ENCODE measurements at regions not wholly inside any gene's neighbourhood (a gene's known extent, or its start where the extent isn't known, plus 50 kb on each side); places are given as distances from the start of the nearest gene placed in this dataset.
"Not testable (repeated sequence)": the region's sequence is repeated elsewhere in the genome, so short reads cannot be mapped to it uniquely, and the experiment has no call there.

DNA sequence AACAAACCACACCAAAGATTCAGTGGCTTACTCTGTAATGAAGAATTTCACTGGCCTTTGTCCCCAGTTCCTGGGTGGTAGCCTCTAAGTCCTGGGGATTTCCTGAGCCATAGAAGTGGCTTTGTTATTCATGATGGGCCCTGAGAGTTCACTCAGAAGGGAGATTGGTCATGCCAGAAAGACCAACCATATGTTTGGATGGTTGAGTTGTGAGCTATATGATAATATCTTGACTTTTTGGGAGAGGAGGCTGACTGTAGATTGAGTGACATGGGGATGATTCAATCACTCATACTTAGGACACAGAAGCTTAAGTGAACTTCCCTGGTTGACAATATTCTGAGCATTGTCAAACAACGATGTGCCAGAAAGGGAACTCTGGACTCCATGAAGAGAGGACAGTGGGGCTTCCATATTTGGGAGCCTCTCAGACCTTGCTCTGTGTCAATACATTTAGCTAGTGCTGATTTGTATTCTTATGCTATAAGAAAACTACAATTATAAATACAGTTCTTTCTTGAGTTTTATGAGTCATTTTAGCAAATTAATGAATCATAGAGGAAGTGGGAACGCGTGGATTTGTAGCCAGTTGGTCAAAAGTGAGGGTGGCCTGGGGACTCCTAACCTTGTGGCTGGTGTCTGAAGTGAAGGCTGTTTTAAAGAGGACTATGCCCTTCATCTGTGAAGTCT lies 392.0 kb downstream of the GBA3 start:
- H3K9ac ChIP-seq (ENCODE audit: low read depth, low read length) = no peak overlapping the region
- no peak for DNase-seq
- no peak for TF ChIP-seq CTCF (IDR thresholded peaks at IDR 0.05; ENCODE audit: borderline replicate concordance, extremely low read depth, low read length, poor library complexity, severe bottlenecking)
- TF ChIP-seq EZH2 (IDR thresholded peaks at IDR 0.05; ENCODE audit: borderline replicate concordance, low read depth, low read length, severe bottlenecking) = no peak
- no peak overlapping the region for H3K4me3 ChIP-seq (ENCODE audit: low read depth in 1 of 2, low read length in 2 of 2)
- no peaks in the 10 kb centered on the region for H3K79me2 ChIP-seq (ENCODE audit: insufficient read depth, low read length)
- peaks cover 7% of the 10 kb centered on the region for H3K9me3 ChIP-seq (ENCODE audit: insufficient read depth, low read length, severe bottlenecking)
- H2AFZ ChIP-seq (ENCODE audit: low read depth, low read length) = no peak overlapping the region
- no peak for ATAC-seq (ENCODE audit: insufficient read depth, low read depth)
- no peaks in the 10 kb centered on the region for H4K20me1 ChIP-seq (ENCODE audit: insufficient read depth, low read length)
- H3K27me3 ChIP-seq (ENCODE audit: insufficient read depth, low read length, poor library complexity) = no peaks in the 10 kb centered on the region
- no peak overlapping the region for H3K27ac ChIP-seq (ENCODE audit: low read length)
- no peak overlapping the region for H3K4me2 ChIP-seq (ENCODE audit: insufficient read depth, low read length)
- H3K4me1 ChIP-seq (ENCODE audit: insufficient read depth, low read length) = no peaks in the 10 kb centered on the region
- no peaks in the 10 kb centered on the region for H3K36me3 ChIP-seq (ENCODE audit: insufficient read depth, low read length)

GRCh38 chr4:23083391-23083790 lies 390.7 kb downstream of the GBA3 start:
- Histone ChIP-seq H3K36me3 (ENCODE audit: insufficient read depth, low read length) (no peaks in the 10 kb centered on the region), H3K4me3 (ENCODE audit: low read depth in 1 of 2, low read length in 2 of 2) (no peak overlapping the region), H3K4me1 (ENCODE audit: insufficient read depth, low read length) (no peaks in the 10 kb centered on the region), H4K20me1 (ENCODE audit: insufficient read depth, low read length) (no peaks in the 10 kb centered on the region), H3K27ac (ENCODE audit: low read length) (no peak overlapping the region), H3K4me2 (ENCODE audit: insufficient read depth, low read length) (no peak overlapping the region), H2AFZ (ENCODE audit: low read depth, low read length) (no peak overlapping the region), H3K9me3 (ENCODE audit: insufficient read depth, low read length, severe bottlenecking) (peaks cover 15% of the 10 kb centered on the region), H3K27me3 (ENCODE audit: insufficient read depth, low read length, poor library complexity) (no peaks in the 10 kb centered on the region), H3K9ac (ENCODE audit: low read depth, low read length) (no peak overlapping the region), H3K79me2 (ENCODE audit: insufficient read depth, low read length) (no peaks in the 10 kb centered on the region)
- ATAC-seq (ENCODE audit: insufficient read depth, low read depth) = no peak
- DNase-seq = no peak
- TF ChIP-seq CTCF (IDR thresholded peaks at IDR 0.05; ENCODE audit: borderline replicate concordance, extremely low read depth, low read length, poor library complexity, severe bottlenecking) = no peak
- no peak for TF ChIP-seq EZH2 (IDR thresholded peaks at IDR 0.05; ENCODE audit: borderline replicate concordance, low read depth, low read length, severe bottlenecking)

DNA sequence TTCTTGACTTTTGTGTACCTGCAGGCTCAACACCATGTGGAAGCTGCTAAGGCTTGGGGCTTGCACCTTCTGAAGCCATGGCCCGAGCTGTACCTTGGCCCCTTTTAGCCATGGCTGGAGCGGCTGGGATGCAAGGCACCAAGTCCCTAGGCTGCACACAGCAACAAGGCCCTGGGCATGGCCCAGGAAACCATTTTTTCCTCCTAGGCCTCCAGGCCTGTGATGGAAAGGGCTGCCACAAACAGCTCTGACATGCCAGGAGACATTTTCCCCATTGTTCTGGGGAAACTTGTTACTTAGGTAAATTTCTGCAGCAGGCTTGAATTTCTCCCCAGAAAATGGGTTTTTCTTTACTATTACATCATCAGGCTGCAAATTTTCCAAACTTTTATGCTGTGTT lies 387.4 kb downstream of the GBA3 start:
- H3K27ac ChIP-seq (ENCODE audit: low read length); H4K20me1 ChIP-seq (ENCODE audit: insufficient read depth, low read length); H3K4me1 ChIP-seq (ENCODE audit: insufficient read depth, low read length); H3K9ac ChIP-seq (ENCODE audit: low read depth, low read length); H3K4me2 ChIP-seq (ENCODE audit: insufficient read depth, low read length); H3K27me3 ChIP-seq (ENCODE audit: insufficient read depth, low read length, poor library complexity); H3K4me3 ChIP-seq (ENCODE audit: low read depth in 1 of 2, low read length in 2 of 2); H3K79me2 ChIP-seq (ENCODE audit: insufficient read depth, low read length); ATAC-seq (ENCODE audit: insufficient read depth, low read depth); H3K36me3 ChIP-seq (ENCODE audit: insufficient read depth, low read length); H2AFZ ChIP-seq (ENCODE audit: low read depth, low read length): not testable (repeated sequence)
- DNase-seq = peak; percentile 3
- H3K9me3 ChIP-seq (ENCODE audit: insufficient read depth, low read length, severe bottlenecking) = peaks cover 15% of the 10 kb centered on the region

DNA sequence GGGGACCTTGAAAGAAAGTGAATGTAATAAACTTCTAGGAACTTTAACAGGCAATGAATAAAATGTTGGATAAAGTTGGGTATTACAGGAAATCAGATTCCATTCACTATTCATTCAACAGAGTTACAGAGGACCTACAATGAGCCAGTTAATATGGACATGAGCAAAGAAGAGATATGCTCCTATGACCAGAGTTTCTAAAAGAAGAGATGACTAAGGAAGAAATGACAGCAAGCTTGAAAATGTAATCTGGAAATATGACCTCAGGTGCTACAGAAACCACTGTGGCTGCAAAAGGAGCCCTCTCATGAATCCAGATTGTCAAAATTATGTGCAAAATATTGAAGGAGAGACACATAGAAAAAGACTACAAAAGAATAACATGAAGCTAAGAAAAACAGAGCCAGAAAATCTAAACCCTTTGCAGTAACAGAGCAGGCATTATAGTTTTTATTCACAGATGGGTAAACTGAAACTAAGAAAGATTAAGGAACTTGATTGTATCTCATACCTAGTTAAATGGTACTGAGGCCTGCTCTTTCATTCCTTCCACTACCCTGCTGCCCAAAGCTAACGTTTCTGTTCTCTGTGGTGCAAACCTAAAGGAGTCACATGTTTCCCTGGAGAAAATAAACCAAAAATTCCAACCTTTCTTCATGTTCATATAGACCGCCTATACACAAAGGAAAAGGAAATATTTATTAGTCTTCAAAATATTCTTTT lies 378.3 kb downstream of the GBA3 start:
- Histone ChIP-seq H3K9ac (ENCODE audit: low read depth, low read length) (no peak overlapping the region), H2AFZ (ENCODE audit: low read depth, low read length) (no peak overlapping the region), H3K27ac (ENCODE audit: low read length) (no peak overlapping the region), H3K4me2 (ENCODE audit: insufficient read depth, low read length) (no peak overlapping the region), H3K4me1 (ENCODE audit: insufficient read depth, low read length) (no peaks in the 10 kb centered on the region), H3K36me3 (ENCODE audit: insufficient read depth, low read length) (no peaks in the 10 kb centered on the region), H3K9me3 (ENCODE audit: insufficient read depth, low read length, severe bottlenecking) (no peaks in the 10 kb centered on the region), H3K79me2 (ENCODE audit: insufficient read depth, low read length) (no peaks in the 10 kb centered on the region), H3K27me3 (ENCODE audit: insufficient read depth, low read length, poor library complexity) (no peaks in the 10 kb centered on the region), H3K4me3 (ENCODE audit: low read depth in 1 of 2, low read length in 2 of 2) (no peak overlapping the region), H4K20me1 (ENCODE audit: insufficient read depth, low read length) (no peaks in the 10 kb centered on the region)
- TF ChIP-seq CTCF (IDR thresholded peaks at IDR 0.05; ENCODE audit: borderline replicate concordance, extremely low read depth, low read length, poor library complexity, severe bottlenecking) = no peak
- no peak for TF ChIP-seq EZH2 (IDR thresholded peaks at IDR 0.05; ENCODE audit: borderline replicate concordance, low read depth, low read length, severe bottlenecking)
- DNase-seq = no peak
- ATAC-seq (ENCODE audit: insufficient read depth, low read depth) = no peak

All from DND-41 (cell line).